H1 (cell line): ENCODE measurements at regions not wholly inside any gene's neighbourhood (a gene's known extent, or its start where the extent isn't known, plus 50 kb on each side); places are given as distances from the start of the nearest gene placed in this dataset.

Experiments used
- CTCF ChIA-PET: fragments of 300-600 bp; sonication (Branson Sonifier 250); formaldehyde crosslinking; loops from one replicate; lab custom pipeline; 2021; ENCODE audit not compliant: partially characterized antibody; lab: Charles Lee
- POLR2A ChIA-PET: fragments of 300-600 bp; sonication (Branson Sonifier 250); formaldehyde crosslinking; loops from one replicate; lab custom pipeline; 2021; ENCODE audit warnings: inconsistent platforms; ENCODE audit not compliant: partially characterized antibody; lab: Charles Lee
- DNase-seq, 2 experiments: peaks; one replicate each; pipeline versions ENCODE4 v3.0.0 to v3.0.0-alpha.2; 2010 to 2022; ENCODE audit warnings: low spot score in 2 of 2, low read depth in 1 of 2, mixed read lengths in 1 of 2
- FAIRE-seq: peaks from 2 replicates; lab custom pipeline; 2011; peaks lifted over from hg19 to GRCh38; lab: Jason Lieb, UNC
- H2AFZ ChIP-seq: 2 replicates; pipeline ENCODE4 v1.8.1; 2012; ENCODE audit warnings: low read length, inconsistent platforms
- H2AK5ac ChIP-seq: 2 replicates; pipeline ENCODE4 v1.6.1; 2013; ENCODE audit warnings: low read depth, low read length
- H2BK120ac ChIP-seq: replicated peaks from 2 replicates; pipeline ENCODE3; 2013; ENCODE audit warnings: low read depth, low read length, inconsistent platforms
- H2BK12ac ChIP-seq: 2 replicates; pipeline ENCODE4 v1.6.1; 2013; ENCODE audit warnings: low read depth, low read length
- H2BK15ac ChIP-seq: 2 replicates; pipeline ENCODE4 v1.6.1; 2013; ENCODE audit warnings: low read length
- H2BK20ac ChIP-seq: 2 replicates; pipeline ENCODE4 v1.6.1; 2013; ENCODE audit warnings: low read length
- H2BK5ac ChIP-seq: 2 replicates; pipeline ENCODE4 v1.6.1; 2013; ENCODE audit warnings: low read depth, low read length
- H3K14ac ChIP-seq: 2 replicates; pipeline ENCODE4 v1.6.1; 2013; ENCODE audit warnings: inconsistent platforms; ENCODE audit not compliant: insufficient read length
- H3K18ac ChIP-seq: 2 replicates; pipeline ENCODE4 v1.6.1; 2013; ENCODE audit warnings: low read length; ENCODE audit errors: extremely low read depth
- H3K23ac ChIP-seq: 2 replicates; pipeline ENCODE4 v1.6.1; 2013; ENCODE audit warnings: inconsistent platforms; ENCODE audit not compliant: insufficient read length
- H3K23me2 ChIP-seq: 2 replicates; pipeline ENCODE4 v1.6.1; 2013; ENCODE audit warnings: low read depth, low read length
- H3K27ac ChIP-seq: 2 replicates; pipeline ENCODE4 v1.6.1; 2011; ENCODE audit warnings: low read depth, low read length, inconsistent platforms
- H3K27me3 ChIP-seq, 4 experiments: replicated peaks in 1 of 4; 1 replicate in 1 of 4; 2 replicates in 3 of 4; pipeline versions ENCODE4 v1.6.1 to v1.8.1; 2011 to 2013; ENCODE audit warnings: low read length in 3 of 4, mild to moderate bottlenecking in 3 of 4, inconsistent platforms in 2 of 4, mixed read lengths in 2 of 4, moderate library complexity in 1 of 4; ENCODE audit not compliant: control insufficient read depth in 3 of 4, insufficient read depth in 3 of 4; ENCODE audit errors: extremely low read depth in 1 of 4
- H3K36me3 ChIP-seq, 4 experiments: 2 replicates each; pipeline versions ENCODE4 v1.6.1 to v1.8.1; 2011 to 2013; ENCODE audit warnings: mild to moderate bottlenecking in 4 of 4, low read length in 3 of 4, moderate library complexity in 2 of 4, control low read depth in 1 of 4, inconsistent platforms in 1 of 4; ENCODE audit not compliant: insufficient read depth in 4 of 4, control insufficient read depth in 2 of 4
- H3K4ac ChIP-seq: replicated peaks from 2 replicates; pipeline ENCODE3; 2013; ENCODE audit warnings: low read length, low read depth, mixed read lengths, inconsistent platforms; ENCODE audit not compliant: insufficient read length
- H3K4me1 ChIP-seq, 4 experiments: replicated peaks in 1 of 4; 1 replicate in 1 of 4; 2 replicates in 3 of 4; pipeline versions ENCODE4 v1.6.1 to v1.8.1; 2011 to 2013; ENCODE audit warnings: low read length in 3 of 4, inconsistent platforms in 2 of 4, mixed read lengths in 1 of 4; ENCODE audit not compliant: insufficient read depth in 4 of 4, control insufficient read depth in 3 of 4
- H3K4me2 ChIP-seq, 2 experiments: 2 replicates each; pipeline versions ENCODE4 v1.6.1 to v1.8.1; 2011 to 2013; ENCODE audit warnings: low read depth in 2 of 2, low read length in 2 of 2, control low read depth in 1 of 2, inconsistent platforms in 1 of 2, mild to moderate bottlenecking in 1 of 2; ENCODE audit not compliant: insufficient read depth in 1 of 2
- H3K4me3 ChIP-seq, 4 experiments: fragments of 200-600, 300-600 bp in 1 of 4; sonication (generic), shearing (Covaris generic), sonication (Bioruptor Twin) in 1 of 4; 2 replicates each; pipeline versions ENCODE4 v1.5.1 to v1.8.1; 2011 to 2016; ENCODE audit warnings: low read length in 4 of 4, low read depth in 3 of 4, control low read depth in 2 of 4, inconsistent platforms in 2 of 4, mild to moderate bottlenecking in 2 of 4, mixed read lengths in 1 of 4, moderate library complexity in 1 of 4; ENCODE audit not compliant: insufficient read depth in 2 of 4; ENCODE audit errors: extremely low read depth in 1 of 4
- H3K56ac ChIP-seq: replicated peaks from 2 replicates; pipeline ENCODE3; 2013; ENCODE audit warnings: low read depth, mild to moderate bottlenecking, mixed read lengths, low read length, inconsistent platforms; ENCODE audit not compliant: insufficient read length
- H3K79me1 ChIP-seq: 2 replicates; pipeline ENCODE4 v1.6.1; 2013; ENCODE audit warnings: low read depth, low read length, control low read depth
- H3K79me2 ChIP-seq, 2 experiments: 2 replicates each; pipeline versions ENCODE4 v1.6.1 to v1.8.1; 2012 to 2013; ENCODE audit warnings: low read length in 2 of 2, mild to moderate bottlenecking in 2 of 2, inconsistent platforms in 1 of 2; ENCODE audit not compliant: insufficient read depth in 2 of 2, control insufficient read depth in 1 of 2
- H3K9ac ChIP-seq, 4 experiments: replicated peaks in 1 of 4; 1 replicate in 1 of 4; 2 replicates in 3 of 4; pipeline versions ENCODE4 v1.6.1 to v1.8.1; 2011 to 2013; ENCODE audit warnings: low read depth in 3 of 4, low read length in 3 of 4, control low read depth in 2 of 4, mild to moderate bottlenecking in 2 of 4, moderate library complexity in 2 of 4, inconsistent platforms in 1 of 4; ENCODE audit errors: extremely low read depth in 1 of 4
- H3K9me3 ChIP-seq, 2 experiments: 2 replicates each; pipeline versions ENCODE4 v1.6.1 to v1.8.1; 2012 to 2013; ENCODE audit warnings: mild to moderate bottlenecking in 2 of 2, moderate library complexity in 2 of 2, control low read depth in 1 of 2, inconsistent platforms in 1 of 2, low read depth in 1 of 2, low read length in 1 of 2, mixed read lengths in 1 of 2; ENCODE audit not compliant: insufficient read depth in 2 of 2
- H4K20me1 ChIP-seq, 2 experiments: replicated peaks in 1 of 2; 2 replicates each; pipeline versions ENCODE3 to v1.8.1; 2011 to 2013; ENCODE audit warnings: inconsistent platforms in 2 of 2, low read length in 2 of 2, mild to moderate bottlenecking in 1 of 2; ENCODE audit not compliant: insufficient read depth in 2 of 2, control insufficient read depth in 1 of 2
- H4K5ac ChIP-seq: 2 replicates; pipeline ENCODE4 v1.6.1; 2013; ENCODE audit warnings: low read length, low read depth, mixed read lengths, inconsistent platforms; ENCODE audit not compliant: insufficient read length
- H4K8ac ChIP-seq: 2 replicates; pipeline ENCODE4 v1.8.0; 2013; ENCODE audit warnings: mild to moderate bottlenecking, moderate library complexity, low read length, inconsistent platforms; ENCODE audit not compliant: insufficient read depth; ENCODE audit errors: extremely low read depth
- H4K91ac ChIP-seq: replicated peaks from 2 replicates; pipeline ENCODE3; 2013; ENCODE audit warnings: low read length, mixed read lengths, inconsistent platforms; ENCODE audit not compliant: insufficient read length
- BRCA1 ChIP-seq: IDR thresholded peaks from 2 replicates; pipeline ENCODE4 v1.6.1; 2012; ENCODE audit warnings: low read depth, low read length, improper control_type of control experiment
- CBX8 ChIP-seq: fragments of 300-800, 300-1000 bp; sonication (generic); IDR thresholded peaks from 2 replicates; pipeline ENCODE4 v1.7.1; 2016; ENCODE audit warnings: low read depth, low read length, borderline replicate concordance
- CEBPB ChIP-seq: IDR thresholded peaks from 2 replicates; pipeline ENCODE4 v1.6.1; 2012; ENCODE audit warnings: low read depth, low read length
- CTBP2 ChIP-seq: IDR thresholded peaks from 2 replicates; pipeline ENCODE4 v1.7.0; 2011; ENCODE audit warnings: borderline replicate concordance, mild to moderate bottlenecking, moderate library complexity, mixed read lengths, low read length; ENCODE audit not compliant: insufficient read depth, insufficient read length
- EGR1 ChIP-seq: IDR thresholded peaks from 2 replicates; pipeline ENCODE4 v1.6.1; 2011; ENCODE audit warnings: low read depth, low read length, borderline replicate concordance
- MAFK ChIP-seq: IDR thresholded peaks from 2 replicates; pipeline ENCODE4 v1.6.1; 2012; ENCODE audit warnings: low read depth, mild to moderate bottlenecking, improper control_type of control experiment, low read length
- RBBP5 ChIP-seq: IDR thresholded peaks from 2 replicates; pipeline ENCODE4 v1.7.1; 2012; ENCODE audit warnings: low read depth, mild to moderate bottlenecking, inconsistent platforms, low read length, moderate library complexity, borderline replicate concordance
- SIX5 ChIP-seq: IDR thresholded peaks from 2 replicates; pipeline ENCODE4 v1.6.1; 2011; ENCODE audit warnings: mild to moderate bottlenecking, low read depth, low read length
- SRF ChIP-seq: IDR thresholded peaks from 2 replicates; pipeline ENCODE4 v1.6.1; 2011; ENCODE audit warnings: mild to moderate bottlenecking, low read depth, low read length, moderate library complexity
- YY1 ChIP-seq: IDR thresholded peaks from 2 replicates; pipeline ENCODE4 v1.6.1; 2011; ENCODE audit warnings: low read depth, mild to moderate bottlenecking, low read length
- WGBS, 2 experiments: shearing (Covaris generic) in 1 of 2; methylation state at CpG; one replicate each; pipeline versions ENCODE4 v1.1.6 to v1.1.7; 2013 to 2015; ENCODE audit warnings: low lambda C conversion rate in 2 of 2, mixed read lengths in 2 of 2, inconsistent platforms in 1 of 2, low coverage in 1 of 2, missing lambda C conversion rate in 1 of 2; ENCODE audit not compliant: insufficient replicate concordance in 2 of 2, insufficient coverage in 1 of 2, insufficient read length in 1 of 2; ENCODE audit errors: extremely low coverage in 1 of 2, missing lambda C conversion rate in 1 of 2; 5-methylcytosine and 5-hydroxymethylcytosine counted together
- TF ChIP-seq, protein P1 (sequence below): IDR thresholded peaks from 2 replicates; pipeline ENCODE4 v1.6.1; 2012; ENCODE audit warnings: inconsistent platforms

DNA sequence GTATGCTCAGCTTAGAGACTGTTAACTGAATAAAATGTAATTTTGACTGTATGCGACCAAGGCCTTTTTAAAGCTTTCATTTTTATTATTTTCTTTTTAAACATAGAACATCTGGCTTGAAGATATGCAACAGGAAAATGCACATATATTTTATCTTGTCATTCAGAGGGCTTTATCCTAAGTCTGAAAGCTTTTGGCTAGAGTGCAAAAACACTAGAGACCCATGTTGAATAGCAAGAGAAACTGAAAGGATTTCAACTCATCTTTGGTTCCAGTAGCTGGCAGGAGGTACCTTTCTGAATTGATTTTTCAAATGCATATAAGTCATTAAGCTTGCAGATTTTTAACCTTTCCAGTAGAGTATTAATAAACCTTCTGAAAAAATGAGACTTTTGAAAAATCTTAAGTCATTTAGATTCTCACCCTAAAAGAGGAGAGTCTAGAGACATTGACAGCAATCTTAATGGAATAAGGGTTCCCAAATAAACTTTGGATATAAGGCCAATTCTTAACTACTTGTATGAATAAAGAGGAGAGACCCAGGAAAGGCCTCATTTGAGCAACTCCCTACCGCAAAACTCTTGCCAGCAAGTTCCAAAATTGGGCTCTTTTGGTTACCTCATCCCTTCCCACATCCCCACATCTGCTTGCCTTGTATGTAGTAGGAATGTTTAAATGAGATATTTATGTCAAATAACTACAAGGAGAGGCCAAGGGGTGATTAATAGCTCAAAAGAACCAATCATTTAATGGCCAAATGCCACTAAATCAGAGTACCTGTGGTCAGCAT lies 454.4 kb downstream of the HTR7 start:
- Histone ChIP-seq H3K27me3 (no peaks in the 10 kb centered on the region), H3K4me3 (no peak overlapping the region), H4K5ac (no peak overlapping the region), H3K4me1 (peaks cover 0 to 3% (median 1%) of the 10 kb centered on the region in 4 experiments; a peak in 1 of 7 replicates), H4K8ac (no peak overlapping the region), H2AFZ (no peak overlapping the region), H3K23me2 (no peaks in the 10 kb centered on the region), H3K9me3 (no peaks in the 10 kb centered on the region), H3K9ac (no peak overlapping the region), H4K91ac (no peak overlapping the region), H2BK20ac (no peak overlapping the region), H3K56ac (no peak overlapping the region), H2BK5ac (no peak overlapping the region), H3K79me1 (no peaks in the 10 kb centered on the region)
- CTCF ChIA-PET: interaction anchor here (1.3 to 1.7 kb wide), 2 partner anchors 10 to 255 kb away, joined by 3 read pairs; no protein-coding TSS in a partner anchor
- TF ChIP-seq CTBP2: no peak
- TF ChIP-seq BRCA1: no peak
- TF ChIP-seq YY1: no peak
- no peak for TF ChIP-seq EGR1
- no peak for TF ChIP-seq RBBP5
- TF ChIP-seq, protein P1, sequence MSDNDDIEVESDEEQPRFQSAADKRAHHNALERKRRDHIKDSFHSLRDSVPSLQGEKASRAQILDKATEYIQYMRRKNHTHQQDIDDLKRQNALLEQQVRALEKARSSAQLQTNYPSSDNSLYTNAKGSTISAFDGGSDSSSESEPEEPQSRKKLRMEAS: no peak
- no peak for TF ChIP-seq CBX8
- TF ChIP-seq SRF: no peak
- no peak for TF ChIP-seq CEBPB
- no peak for TF ChIP-seq SIX5
- TF ChIP-seq MAFK: no peak
- TF ChIP-seq, all 59 proteins: peak for 0
- Histone ChIP-seq H2AK5ac (no peak overlapping the region), H4K20me1 (no peaks in the 10 kb centered on the region), H3K36me3 (no peaks in the 10 kb centered on the region), H3K27ac (no peak overlapping the region), H3K14ac (no peak overlapping the region), H2BK12ac (no peak overlapping the region), H3K23ac (no peak overlapping the region), H2BK120ac (no peak overlapping the region), H2BK15ac (no peak overlapping the region), H3K4ac (no peak overlapping the region), H3K4me2 (no peak overlapping the region), H3K79me2 (no peaks in the 10 kb centered on the region), H3K18ac (no peak overlapping the region)
- DNase-seq (no peak), FAIRE-seq (no peak)
- POLR2A ChIA-PET: no interaction called here
- 85% methylated on average over 2 of the region's 2 CpGs; no CpG with 5 or more reads in 1 of the 2 experiments for WGBS, 2 experiments
